ENCODE measurements at regions not wholly inside any gene's neighbourhood (a gene's known extent, or its start where the extent isn't known, plus 50 kb on each side); places are given as distances from the start of the nearest gene placed in this dataset.

DNA sequence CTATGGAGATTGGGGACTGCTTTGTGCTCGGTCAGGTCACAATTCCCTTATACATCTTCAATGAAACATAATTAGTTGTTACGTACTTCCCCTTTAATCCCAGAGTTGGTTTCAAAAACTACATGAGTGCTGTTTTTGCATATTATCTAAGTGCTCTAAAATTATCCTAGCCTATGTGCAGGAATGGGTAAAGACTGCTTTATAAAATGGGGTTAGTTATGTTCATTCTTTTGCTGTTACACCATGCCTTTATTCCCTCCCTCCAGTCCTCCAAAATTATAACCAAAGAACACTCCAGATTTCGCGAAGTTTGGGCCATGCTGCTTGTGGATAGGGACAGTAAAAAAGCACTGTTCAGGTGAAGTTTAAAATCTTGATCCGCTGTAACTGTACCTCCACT lies 173.9 kb upstream of the SNX7 start:
- TF ChIP-seq POLR2A (IDR thresholded peaks at IDR 0.05) (no peak), CTCF (IDR thresholded peaks at IDR 0.05) (no peak)
